NCI-H526 treated with DMSO at 0.1 percent for 48 hours (cell line): ENCODE measurements at regions not wholly inside any gene's neighbourhood (a gene's known extent, or its start where the extent isn't known, plus 50 kb on each side); places are given as distances from the start of the nearest gene placed in this dataset.
"Not testable (repeated sequence)": the region's sequence is repeated elsewhere in the genome, so short reads cannot be mapped to it uniquely, and the experiment has no call there.

Experiments
- DNase-seq: peaks from one replicate; lab custom pipeline; 2025; lab: John Stamatoyannopoulos, UW

- no peak for DNase-seq
These were observed 473.1 kb upstream of the GRAMD2B start for GRCh38 chr5:125950012-125950615.

GRCh38 chr5:125961150-125961549 is 462.1 kb upstream of the GRAMD2B start:
- no peak for DNase-seq

GRCh38 chr5:125965577-125965976 is 457.6 kb upstream of the GRAMD2B start:
- DNase-seq = no peak

GRCh38 chr5:125967576-125967975 is 455.6 kb upstream of the GRAMD2B start:
- DNase-seq = no peak

- no peak for DNase-seq
These were observed 454.0 kb upstream of the GRAMD2B start for GRCh38 chr5:125969011-125969813.

- DNase-seq = no peak
These were observed 453.4 kb upstream of the GRAMD2B start for GRCh38 chr5:125969814-125970171.

- peak; percentile 21 for DNase-seq
These were observed 452.4 kb upstream of the GRAMD2B start for GRCh38 chr5:125970631-125971307.

GRCh38 chr5:125972706-125973105 is 450.5 kb upstream of the GRAMD2B start:
- DNase-seq = no peak

GRCh38 chr5:125974679-125975078 is 448.5 kb upstream of the GRAMD2B start:
- DNase-seq = no peak

GRCh38 chr5:125976421-125977000 is 446.7 kb upstream of the GRAMD2B start:
- DNase-seq = no peak

GRCh38 chr5:125978015-125978414 is 445.2 kb upstream of the GRAMD2B start:
- no peak for DNase-seq

- DNase-seq = no peak
These were observed 443.6 kb upstream of the GRAMD2B start for GRCh38 chr5:125979636-125980035.

- no peak for DNase-seq
These were observed 442.2 kb upstream of the GRAMD2B start for GRCh38 chr5:125981016-125981415.

- DNase-seq = no peak
These were observed 435.4 kb upstream of the GRAMD2B start for GRCh38 chr5:125987677-125988255.

GRCh38 chr5:125992050-125992449 is 431.2 kb upstream of the GRAMD2B start:
- no peak for DNase-seq

GRCh38 chr5:125999271-126000030 is 423.8 kb upstream of the GRAMD2B start:
- not testable (repeated sequence) for DNase-seq

GRCh38 chr5:126000507-126000906 is 422.7 kb upstream of the GRAMD2B start:
- no peak for DNase-seq

GRCh38 chr5:126002222-126002897 is 420.8 kb upstream of the GRAMD2B start:
- DNase-seq = no peak

- DNase-seq = no peak
These were observed 419.9 kb upstream of the GRAMD2B start for GRCh38 chr5:126003309-126003708.

- no peak for DNase-seq
These were observed 418.6 kb upstream of the GRAMD2B start for GRCh38 chr5:126004636-126005035.

GRCh38 chr5:126007841-126008240 is 415.4 kb upstream of the GRAMD2B start:
- DNase-seq = no peak
